ENCODE measurements at regions not wholly inside any gene's neighbourhood (a gene's known extent, or its start where the extent isn't known, plus 50 kb on each side); places are given as distances from the start of the nearest gene placed in this dataset.

DNA sequence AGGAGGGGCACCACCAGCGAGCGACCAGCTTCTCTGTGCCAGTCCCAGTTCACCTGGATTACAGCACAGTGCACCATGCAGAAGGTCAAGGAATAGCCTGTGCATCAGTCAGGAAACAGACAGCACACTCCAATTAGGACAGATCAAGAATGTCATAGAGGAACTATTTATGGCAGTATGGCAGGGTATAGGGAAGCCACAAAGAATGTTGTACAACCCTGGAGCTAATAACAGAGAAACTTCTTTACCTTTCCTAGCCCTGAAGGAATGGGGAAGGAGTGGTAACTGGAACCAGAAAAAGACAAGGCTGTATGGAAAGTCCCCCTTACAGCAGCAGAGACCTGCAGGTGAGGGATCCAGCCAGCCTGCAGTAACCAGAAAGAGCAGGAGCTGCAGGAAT, 87.8 kb upstream of the USP24 start:
- Histone ChIP-seq H3K4me2 (ENCODE audit: low read length) (no peak overlapping the region), H4K20me1 (ENCODE audit: insufficient read depth, low read length) (no peaks in the 10 kb centered on the region), H2AFZ (ENCODE audit: low read length) (no peak overlapping the region), H3K9me3 (ENCODE audit: low read length) (no peaks in the 10 kb centered on the region), H3K36me3 (ENCODE audit: insufficient read depth, low read length) (no peaks in the 10 kb centered on the region), H3K9me2 (ENCODE audit: insufficient read depth, low read length) (no peaks in the 10 kb centered on the region), H3K79me2 (ENCODE audit: insufficient read depth, low read depth, low read length) (no peaks in the 10 kb centered on the region), H3K4me1 (ENCODE audit: insufficient read depth, low read length, poor library complexity, severe bottlenecking) (no peaks in the 10 kb centered on the region), H3K4me3 (ENCODE audit: low read depth, low read length, poor library complexity, severe bottlenecking) (no peak overlapping the region), H3K27ac (ENCODE audit: low read depth, low read length, poor library complexity, severe bottlenecking) (no peak overlapping the region)
- ChIA-PET POLR2A (no interaction called here), CTCF (ENCODE audit: unreplicated experiment) (no interaction called here)
- BruUV-seq (replicated peaks): no TSS peak
- intact Hi-C loops (cut with micrococcal nuclease; ENCODE audit: unreplicated experiment): no loop called here
- DNase-seq (ENCODE audit: low spot score): no peak
- TF ChIP-seq, protein P1, sequence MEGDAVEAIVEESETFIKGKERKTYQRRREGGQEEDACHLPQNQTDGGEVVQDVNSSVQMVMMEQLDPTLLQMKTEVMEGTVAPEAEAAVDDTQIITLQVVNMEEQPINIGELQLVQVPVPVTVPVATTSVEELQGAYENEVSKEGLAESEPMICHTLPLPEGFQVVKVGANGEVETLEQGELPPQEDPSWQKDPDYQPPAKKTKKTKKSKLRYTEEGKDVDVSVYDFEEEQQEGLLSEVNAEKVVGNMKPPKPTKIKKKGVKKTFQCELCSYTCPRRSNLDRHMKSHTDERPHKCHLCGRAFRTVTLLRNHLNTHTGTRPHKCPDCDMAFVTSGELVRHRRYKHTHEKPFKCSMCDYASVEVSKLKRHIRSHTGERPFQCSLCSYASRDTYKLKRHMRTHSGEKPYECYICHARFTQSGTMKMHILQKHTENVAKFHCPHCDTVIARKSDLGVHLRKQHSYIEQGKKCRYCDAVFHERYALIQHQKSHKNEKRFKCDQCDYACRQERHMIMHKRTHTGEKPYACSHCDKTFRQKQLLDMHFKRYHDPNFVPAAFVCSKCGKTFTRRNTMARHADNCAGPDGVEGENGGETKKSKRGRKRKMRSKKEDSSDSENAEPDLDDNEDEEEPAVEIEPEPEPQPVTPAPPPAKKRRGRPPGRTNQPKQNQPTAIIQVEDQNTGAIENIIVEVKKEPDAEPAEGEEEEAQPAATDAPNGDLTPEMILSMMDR (conservative IDR thresholded peaks at IDR 0.05; ENCODE audit: low read length): no peak
- no peak for TF ChIP-seq EZH2phosphoT487 (IDR thresholded peaks at IDR 0.05; ENCODE audit: borderline replicate concordance, low read depth, low read length)

GRCh38 chr1:55301912-55302311, 86.7 kb upstream of the USP24 start:
- TF ChIP-seq, protein P1 (conservative IDR thresholded peaks at IDR 0.05; ENCODE audit: low read length): no peak
- TF ChIP-seq EZH2phosphoT487 (IDR thresholded peaks at IDR 0.05; ENCODE audit: borderline replicate concordance, low read depth, low read length): no peak
- DNase-seq (ENCODE audit: low spot score): no peak
- Histone ChIP-seq H3K4me3 (ENCODE audit: low read depth, low read length, poor library complexity, severe bottlenecking) (no peak overlapping the region), H4K20me1 (ENCODE audit: insufficient read depth, low read length) (no peaks in the 10 kb centered on the region), H3K4me2 (ENCODE audit: low read length) (no peak overlapping the region), H3K4me1 (ENCODE audit: insufficient read depth, low read length, poor library complexity, severe bottlenecking) (no peaks in the 10 kb centered on the region), H3K36me3 (ENCODE audit: insufficient read depth, low read length) (no peaks in the 10 kb centered on the region), H3K27ac (ENCODE audit: low read depth, low read length, poor library complexity, severe bottlenecking) (no peak overlapping the region), H3K9me2 (ENCODE audit: insufficient read depth, low read length) (no peaks in the 10 kb centered on the region), H3K79me2 (ENCODE audit: insufficient read depth, low read depth, low read length) (no peaks in the 10 kb centered on the region), H2AFZ (ENCODE audit: low read length) (no peak overlapping the region), H3K9me3 (ENCODE audit: low read length) (no peaks in the 10 kb centered on the region)
- intact Hi-C loops (cut with micrococcal nuclease; ENCODE audit: unreplicated experiment): no loop called here
- BruUV-seq (replicated peaks): no TSS peak
- ChIA-PET CTCF (ENCODE audit: unreplicated experiment) (no interaction called here), POLR2A (no interaction called here)

DNA sequence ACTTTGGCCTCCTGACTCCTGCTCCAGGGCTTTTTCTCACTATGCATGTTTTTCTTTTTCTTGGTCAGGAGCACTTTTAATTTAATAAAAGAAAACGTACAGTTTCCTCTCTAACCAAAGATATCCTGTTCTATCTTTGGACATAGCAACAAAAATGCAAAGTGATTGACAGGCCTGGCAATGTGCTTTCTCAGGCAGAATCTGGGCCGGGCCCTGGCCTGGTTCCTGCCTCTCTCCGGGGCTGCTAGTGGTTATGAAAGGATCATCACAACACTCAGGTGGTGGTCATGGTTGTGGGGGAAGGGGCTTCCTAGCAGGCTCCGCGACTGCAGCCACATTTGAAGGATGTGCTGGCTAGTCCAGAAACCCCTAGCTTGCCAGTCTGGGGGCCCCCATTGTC, 85.8 kb upstream of the USP24 start:
- no peaks in the 10 kb centered on the region for H3K9me3 ChIP-seq (ENCODE audit: low read length)
- no peaks in the 10 kb centered on the region for H4K20me1 ChIP-seq (ENCODE audit: insufficient read depth, low read length)
- H3K79me2 ChIP-seq (ENCODE audit: insufficient read depth, low read depth, low read length): no peaks in the 10 kb centered on the region
- H3K36me3 ChIP-seq (ENCODE audit: insufficient read depth, low read length): no peaks in the 10 kb centered on the region
- no peak overlapping the region for H3K27ac ChIP-seq (ENCODE audit: low read depth, low read length, poor library complexity, severe bottlenecking)
- DNase-seq (ENCODE audit: low spot score): no peak
- no peaks in the 10 kb centered on the region for H3K9me2 ChIP-seq (ENCODE audit: insufficient read depth, low read length)
- ChIA-PET POLR2A (no interaction called here), CTCF (ENCODE audit: unreplicated experiment) (no interaction called here)
- intact Hi-C loops (cut with micrococcal nuclease; ENCODE audit: unreplicated experiment): no loop called here
- no peak overlapping the region for H3K4me3 ChIP-seq (ENCODE audit: low read depth, low read length, poor library complexity, severe bottlenecking)
- TF ChIP-seq EZH2phosphoT487 (IDR thresholded peaks at IDR 0.05; ENCODE audit: borderline replicate concordance, low read depth, low read length): no peak
- TF ChIP-seq, protein P1 (conservative IDR thresholded peaks at IDR 0.05; ENCODE audit: low read length): no peak
- no peaks in the 10 kb centered on the region for H3K4me1 ChIP-seq (ENCODE audit: insufficient read depth, low read length, poor library complexity, severe bottlenecking)
- no peak overlapping the region for H2AFZ ChIP-seq (ENCODE audit: low read length)
- H3K4me2 ChIP-seq (ENCODE audit: low read length): no peak overlapping the region
- no TSS peak for BruUV-seq (replicated peaks)
